Liver (tissue), 7 donors: ENCODE measurements at regions not wholly inside any gene's neighbourhood (a gene's known extent, or its start where the extent isn't known, plus 50 kb on each side); places are given as distances from the start of the nearest gene placed in this dataset.
A peak's percentile ranks its signal among the peaks of the same experiment; 100 is the strongest.

Source experiments
- DNase-seq: peaks from one replicate; pipeline ENCODE4 v3.0.0-alpha.2; 2017; ENCODE audit warnings: low spot score
- H3K27ac ChIP-seq, 2 donors: one replicate each; pipeline ENCODE4 v1.7.0; 2013; ENCODE audit warnings: inconsistent platforms in 2 of 2, low read length in 2 of 2, control low read depth in 1 of 2, low read depth in 1 of 2, mild to moderate bottlenecking in 1 of 2
- H3K27me3 ChIP-seq, 4 donors: one replicate each; pipeline versions ENCODE4 v1.6.1 to v1.7.0; 2013; ENCODE audit warnings: low read length in 3 of 4, inconsistent platforms in 1 of 4, mild to moderate bottlenecking in 1 of 4, moderate library complexity in 1 of 4; ENCODE audit not compliant: control insufficient read depth in 4 of 4, insufficient read depth in 4 of 4
- H3K36me3 ChIP-seq, 4 donors: one replicate each; pipeline versions ENCODE4 v1.6.1 to v1.7.0; 2013; ENCODE audit warnings: low read length in 3 of 4, mild to moderate bottlenecking in 3 of 4, low read depth in 1 of 4, moderate library complexity in 1 of 4; ENCODE audit not compliant: control insufficient read depth in 4 of 4, insufficient read depth in 3 of 4
- H3K4me1 ChIP-seq, 4 donors: one replicate each; pipeline versions ENCODE4 v1.6.1 to v1.7.0; 2013; ENCODE audit warnings: low read length in 3 of 4, mild to moderate bottlenecking in 3 of 4, moderate library complexity in 1 of 4; ENCODE audit not compliant: control insufficient read depth in 4 of 4, insufficient read depth in 4 of 4
- H3K4me3 ChIP-seq, 3 donors: one replicate each; pipeline versions ENCODE4 v1.6.1 to v1.7.0; 2013; ENCODE audit warnings: low read length in 3 of 3, control low read depth in 1 of 3, low read depth in 1 of 3, mild to moderate bottlenecking in 1 of 3
- H3K9ac ChIP-seq, 2 donors: one replicate each; pipeline ENCODE4 v1.7.0; 2013; ENCODE audit warnings: low read length in 2 of 2, mild to moderate bottlenecking in 2 of 2, moderate library complexity in 2 of 2, control low read depth in 1 of 2, low read depth in 1 of 2
- H3K9me3 ChIP-seq, 4 donors: one replicate each; pipeline versions ENCODE4 v1.6.1 to v1.7.0; 2013; ENCODE audit warnings: low read length in 3 of 4; ENCODE audit not compliant: control insufficient read depth in 4 of 4
- EGR1 ChIP-seq, 2 donors: IDR thresholded peaks; 2 replicates each; pipeline ENCODE4 v1.6.1; 2016 to 2018; ENCODE audit warnings: antibody characterized with exemption in 2 of 2, low read depth in 2 of 2
- FOXA1 ChIP-seq: IDR thresholded peaks from 2 replicates; pipeline ENCODE4 v1.6.1; 2016; ENCODE audit warnings: antibody characterized with exemption
- FOXA2 ChIP-seq: IDR thresholded peaks from 2 replicates; pipeline ENCODE4 v1.6.1; 2016; ENCODE audit warnings: antibody characterized with exemption
- GABPA ChIP-seq, 2 donors: IDR thresholded peaks in 1 of 2; conservative IDR thresholded peaks in 1 of 2; 2 replicates each; pipeline ENCODE4 v1.6.1; 2016; ENCODE audit warnings: antibody characterized with exemption in 2 of 2, mild to moderate bottlenecking in 1 of 2, moderate library complexity in 1 of 2
- HNF4A ChIP-seq, 2 donors: conservative IDR thresholded peaks; 2 replicates each; pipeline ENCODE4 v1.6.1; 2016; ENCODE audit warnings: antibody characterized with exemption in 2 of 2, mild to moderate bottlenecking in 2 of 2
- HNF4G ChIP-seq: IDR thresholded peaks from 2 replicates; pipeline ENCODE4 v1.6.1; 2016; ENCODE audit warnings: antibody characterized with exemption
- MAX ChIP-seq: IDR thresholded peaks from 2 replicates; pipeline ENCODE4 v1.6.1; 2016; ENCODE audit warnings: antibody characterized with exemption
- RAD21 ChIP-seq, 2 donors: IDR thresholded peaks; 2 replicates each; pipeline ENCODE4 v1.6.1; 2016; ENCODE audit warnings: antibody characterized with exemption in 2 of 2, mild to moderate bottlenecking in 2 of 2
- RXRA ChIP-seq, 2 donors: IDR thresholded peaks; 2 replicates each; pipeline ENCODE4 v1.6.1; 2017 to 2018; ENCODE audit warnings: antibody characterized with exemption in 2 of 2, mild to moderate bottlenecking in 1 of 2
- TAF1 ChIP-seq: conservative IDR thresholded peaks from 2 replicates; pipeline ENCODE4 v1.6.1; 2016; ENCODE audit warnings: antibody characterized with exemption, mild to moderate bottlenecking
- ZBTB33 ChIP-seq: IDR thresholded peaks from 2 replicates; pipeline ENCODE4 v1.6.1; 2016; ENCODE audit warnings: antibody characterized with exemption
- WGBS: extraction: QIAGEN DNeasy Blood & Tissue Kit; methylation state at CpG from one replicate; pipeline ENCODE4 v1.1.7; 2013; 5-methylcytosine and 5-hydroxymethylcytosine counted together
- donor health status: healthy.
- donor health status: healthy.
- donor health status: healthy.
- donor health status: healthy.

- H3K9me3 ChIP-seq = no peaks in the 10 kb centered on the region
- H3K9ac ChIP-seq = no peak overlapping the region
- no peaks in the 10 kb centered on the region for H3K36me3 ChIP-seq
- no peak overlapping the region for H3K27ac ChIP-seq
- H3K4me3 ChIP-seq = no peak overlapping the region
- peak; percentile 58 to 62 for TF ChIP-seq HNF4A (conservative IDR thresholded peaks at IDR 0.05)
- TF ChIP-seq HNF4G = no peak
- TF ChIP-seq RAD21 (IDR thresholded peaks at IDR 0.05) = peak in 1 of 2 donors; percentile 13
- TF ChIP-seq FOXA2 = no peak
- no peak for TF ChIP-seq RXRA (IDR thresholded peaks at IDR 0.05)
- TF ChIP-seq EGR1 (IDR thresholded peaks at IDR 0.05; ENCODE audit: low read depth in 2 of 2) = no peak
- TF ChIP-seq FOXA1 = no peak
- TF ChIP-seq MAX = no peak
- no peak for TF ChIP-seq ZBTB33
- TF ChIP-seq GABPA (IDR thresholded peaks at IDR 0.05 in 1 of 2, conservative IDR thresholded peaks at IDR 0.05 in 1 of 2) = no peak
- WGBS = 51% methylated on average over 1 of the region's 1 CpG
- H3K4me1 ChIP-seq = no peaks in the 10 kb centered on the region
- no peaks in the 10 kb centered on the region for H3K27me3 ChIP-seq
- no peak for DNase-seq
Measured at GRCh38 chrX:66918511-66918910, 279.6 kb upstream of the EDA2R start.

- Histone ChIP-seq H3K27me3 (no peaks in the 10 kb centered on the region), H3K36me3 (no peaks in the 10 kb centered on the region), H3K9ac (no peak overlapping the region), H3K4me3 (no peak overlapping the region), H3K9me3 (no peaks in the 10 kb centered on the region), H3K27ac (no peak overlapping the region), H3K4me1 (no peaks in the 10 kb centered on the region)
- TF ChIP-seq RAD21 (IDR thresholded peaks at IDR 0.05) (peak in 1 of 2 donors; percentile 19), GABPA (IDR thresholded peaks at IDR 0.05 in 1 of 2, conservative IDR thresholded peaks at IDR 0.05 in 1 of 2) (no peak), EGR1 (IDR thresholded peaks at IDR 0.05; ENCODE audit: low read depth in 2 of 2) (no peak)
- WGBS = 69% methylated on average over 2 of the region's 2 CpGs
- DNase-seq = no peak
Measured at GRCh38 chrX:66915893-66916292, 277.0 kb upstream of the EDA2R start.

GRCh38 chrX:66914080-66914479 is 275.2 kb upstream of the EDA2R start:
- Histone ChIP-seq H3K9ac (no peak overlapping the region), H3K9me3 (no peaks in the 10 kb centered on the region), H3K4me3 (no peak overlapping the region), H3K27me3 (no peaks in the 10 kb centered on the region), H3K27ac (no peak overlapping the region), H3K36me3 (no peaks in the 10 kb centered on the region), H3K4me1 (no peaks in the 10 kb centered on the region)
- no peak for TF ChIP-seq FOXA1
- peak in 1 of 2 donors; percentile 14 for TF ChIP-seq RAD21 (IDR thresholded peaks at IDR 0.05)
- 45% methylated on average over 6 of the region's 6 CpGs for WGBS
- peak; percentile 30 for DNase-seq

GRCh38 chrX:66912417-66912816 is 273.5 kb upstream of the EDA2R start:
- Histone ChIP-seq H3K36me3 (no peaks in the 10 kb centered on the region), H3K9ac (no peak overlapping the region), H3K27me3 (no peaks in the 10 kb centered on the region), H3K4me1 (no peaks in the 10 kb centered on the region), H3K9me3 (no peaks in the 10 kb centered on the region), H3K4me3 (no peak overlapping the region), H3K27ac (no peak overlapping the region)
- no peak for DNase-seq
- WGBS = 75% methylated on average over 2 of the region's 2 CpGs
- no peak for TF ChIP-seq RXRA (IDR thresholded peaks at IDR 0.05)
- TF ChIP-seq GABPA (IDR thresholded peaks at IDR 0.05 in 1 of 2, conservative IDR thresholded peaks at IDR 0.05 in 1 of 2) = no peak
- no peak for TF ChIP-seq TAF1
- TF ChIP-seq FOXA1 = no peak
